B cell (primary cell): ENCODE measurements at regions not wholly inside any gene's neighbourhood (a gene's known extent, or its start where the extent isn't known, plus 50 kb on each side); places are given as distances from the start of the nearest gene placed in this dataset.

Experiments used
- ATAC-seq: fragments of 200-7000 bp; cut with Tn5 transposase; one replicate; pipeline ENCODE4 v1.10.0; 2021; ENCODE audit warnings: low read depth, mild to moderate bottlenecking, moderate number of reproducible peaks, moderate library complexity
- CTCF ChIA-PET: fragments of 350-600 bp; sonication (Branson Sonifier 250); formaldehyde crosslinking; loops from one replicate; lab custom pipeline; 2021; ENCODE audit warnings: antibody characterized with exemption, inconsistent platforms; lab: Charles Lee
- POLR2A ChIA-PET: fragments of 350-600 bp; sonication (Branson Sonifier 250); formaldehyde crosslinking; loops from one replicate; lab custom pipeline; 2021; ENCODE audit warnings: antibody characterized with exemption; lab: Charles Lee
- DNase-seq: peaks from one replicate; pipeline ENCODE4 v3.0.0; 2013
- H2AFZ ChIP-seq: 2 replicates; pipeline ENCODE4 v1.6.1; 2012; ENCODE audit warnings: mild to moderate bottlenecking, low read depth, low read length; ENCODE audit not compliant: insufficient read depth, poor library complexity, severe bottlenecking
- H3K27ac ChIP-seq, 2 donors: 1 replicate in 1 of 2; 2 replicates in 1 of 2; pipeline ENCODE4 v1.5.1; 2012 to 2013; ENCODE audit warnings: low read length in 2 of 2, mild to moderate bottlenecking in 2 of 2, moderate library complexity in 1 of 2
- H3K27me3 ChIP-seq, 4 experiments: fragments of 200-600 bp in 1 of 4; sonication (generic) in 1 of 4; replicated peaks in 1 of 4; 1 replicate in 2 of 4; 2 replicates in 2 of 4; pipeline versions ENCODE4 v1.6.1 to v1.7.0; 2013 to 2016; ENCODE audit warnings: low read length in 3 of 4, mild to moderate bottlenecking in 2 of 4, mixed read lengths in 1 of 4, moderate library complexity in 1 of 4; ENCODE audit not compliant: insufficient read depth in 4 of 4, control insufficient read depth in 3 of 4; ENCODE audit errors: control extremely low read depth in 1 of 4
- H3K36me3 ChIP-seq, 2 experiments: replicated peaks in 1 of 2; 1 replicate in 1 of 2; 2 replicates in 1 of 2; pipeline versions ENCODE4 v1.6.1 to v1.7.1; 2013; ENCODE audit warnings: low read length in 1 of 2; ENCODE audit not compliant: insufficient read depth in 2 of 2, control insufficient read depth in 1 of 2; ENCODE audit errors: control extremely low read depth in 1 of 2, extremely low read depth in 1 of 2
- H3K4me1 ChIP-seq, 2 donors: fragments of 200-600 bp in 1 of 2; sonication (generic) in 1 of 2; 1 replicate in 1 of 2; 2 replicates in 1 of 2; pipeline versions ENCODE4 v1.5.1 to v1.6.1; 2013 to 2017; ENCODE audit warnings: low read length in 2 of 2; ENCODE audit not compliant: control insufficient read depth in 2 of 2, insufficient read depth in 2 of 2
- H3K4me2 ChIP-seq: replicated peaks from 2 replicates; pipeline ENCODE3; 2012; ENCODE audit warnings: mild to moderate bottlenecking, low read depth, low read length; ENCODE audit not compliant: poor library complexity, severe bottlenecking
- H3K4me3 ChIP-seq, 5 experiments: fragments of 200-600 bp in 1 of 5; sonication (generic) in 1 of 5; 1 replicate in 3 of 5; 2 replicates in 2 of 5; pipeline versions ENCODE4 v1.5.1 to v1.7.0; 2011 to 2016; ENCODE audit warnings: low read length in 4 of 5, mild to moderate bottlenecking in 4 of 5, low read depth in 2 of 5, control low read depth in 1 of 5, moderate library complexity in 1 of 5; ENCODE audit not compliant: insufficient read depth in 1 of 5; ENCODE audit errors: control extremely low read depth in 1 of 5, extremely low read depth in 1 of 5
- H3K79me2 ChIP-seq: fragments of 200-600 bp; sonication (generic); one replicate; pipeline ENCODE4 v1.6.0; 2016; ENCODE audit warnings: low read length; ENCODE audit not compliant: control insufficient read depth, insufficient read depth
- H3K9ac ChIP-seq: fragments of 200-600 bp; sonication (generic); 2 replicates; pipeline ENCODE4 v1.6.1; 2017; ENCODE audit warnings: mild to moderate bottlenecking, low read length, moderate library complexity
- H3K9me3 ChIP-seq, 3 donors: one replicate each; pipeline versions ENCODE4 v1.6.1 to v1.7.1; 2013; ENCODE audit warnings: low read length in 2 of 3; ENCODE audit not compliant: control insufficient read depth in 2 of 3, insufficient read depth in 1 of 3; ENCODE audit errors: control extremely low read depth in 1 of 3
- H4K20me1 ChIP-seq: 2 replicates; pipeline ENCODE4 v1.6.0; 2012; ENCODE audit warnings: mild to moderate bottlenecking, low read length; ENCODE audit not compliant: insufficient read depth, control insufficient read depth, poor library complexity, severe bottlenecking
- H3K27ac Mint-ChIP-seq: one replicate; pipeline ENCODE4 v1.8.0; 2021; ENCODE audit warnings: mixed read lengths
- H3K27me3 Mint-ChIP-seq: one replicate; pipeline ENCODE4 v1.8.0; 2021; ENCODE audit warnings: mixed read lengths
- H3K4me1 Mint-ChIP-seq: one replicate; pipeline ENCODE4 v1.8.0; 2021; ENCODE audit warnings: mixed read lengths
- H3K4me3 Mint-ChIP-seq: one replicate; pipeline ENCODE4 v1.8.0; 2021; ENCODE audit warnings: mixed read lengths
- H3K9me3 Mint-ChIP-seq: one replicate; pipeline ENCODE4 v1.8.0; 2022; ENCODE audit warnings: mixed read lengths; ENCODE audit not compliant: insufficient read depth
- CTCF ChIP-seq: fragments of 200-600 bp; IDR thresholded peaks from one replicate; pipeline ENCODE4 v1.8.0; 2022; ENCODE audit warnings: antibody characterized with exemption, mild to moderate bottlenecking
- EZH2 ChIP-seq: IDR thresholded peaks from 2 replicates; pipeline ENCODE4 v1.6.1; 2012; ENCODE audit warnings: borderline replicate concordance, low read depth, mild to moderate bottlenecking, moderate library complexity, low read length; ENCODE audit not compliant: insufficient read depth, poor library complexity, severe bottlenecking
- WGBS: methylation state at CpG from one replicate; pipeline ENCODE4 v1.1.5; 2013; ENCODE audit warnings: missing lambda C conversion rate; ENCODE audit not compliant: insufficient coverage; 5-methylcytosine and 5-hydroxymethylcytosine counted together
- intact Hi-C: fragments of 100-400 bp; cut with micrococcal nuclease; formaldehyde crosslinking; loops from one replicate; pipeline ENCODE4 v1.10.0; 2022

- WGBS, result 67% methylated on average over 1 of the region's 5 CpGs
- no peak overlapping the region for H3K27ac ChIP-seq
- H4K20me1 ChIP-seq, result no peaks in the 10 kb centered on the region
- POLR2A ChIA-PET, result no interaction called here
- no peak for DNase-seq
- peaks cover 17 to 26% of the 10 kb centered on the region in 2 donors for H3K4me1 ChIP-seq
- ATAC-seq, result no peak
- no peaks in the 10 kb centered on the region for H3K27me3 Mint-ChIP-seq
- no peaks in the 10 kb centered on the region for H3K79me2 ChIP-seq
- no peak overlapping the region for H2AFZ ChIP-seq
- intact Hi-C loops, result no loop called here
- no peak overlapping the region for H3K27ac Mint-ChIP-seq
- peaks cover 4% of the 10 kb centered on the region for H3K9me3 Mint-ChIP-seq
- H3K36me3 ChIP-seq, result no peaks in the 10 kb centered on the region
- TF ChIP-seq EZH2 (no peak), CTCF (no peak)
- no peaks in the 10 kb centered on the region for H3K27me3 ChIP-seq
- peaks cover 38% of the 10 kb centered on the region for H3K4me1 Mint-ChIP-seq
- H3K4me2 ChIP-seq, result no peak overlapping the region
- H3K9ac ChIP-seq, result no peak overlapping the region
- CTCF ChIA-PET, result no interaction called here
- no peak overlapping the region for H3K4me3 ChIP-seq
- H3K4me3 Mint-ChIP-seq, result no peak overlapping the region
- peaks cover 0 to 1% (median 0%) of the 10 kb centered on the region in 3 donors for H3K9me3 ChIP-seq
Measured at GRCh38 chr11:103651341-103651998, 385.0 kb upstream of the DDI1 start.

GRCh38 chr11:103652013-103652412 is 384.4 kb upstream of the DDI1 start:
- intact Hi-C loops, result no loop called here
- Histone ChIP-seq H3K4me2 (no peak overlapping the region), H3K27ac (no peak overlapping the region), H3K9me3 (peaks cover 0 to 1% (median 0%) of the 10 kb centered on the region in 3 donors), H3K4me1 (peaks cover 17 to 26% of the 10 kb centered on the region in 2 donors), H3K79me2 (no peaks in the 10 kb centered on the region), H4K20me1 (no peaks in the 10 kb centered on the region), H3K36me3 (no peaks in the 10 kb centered on the region), H3K4me3 (no peak overlapping the region), H3K9ac (no peak overlapping the region), H2AFZ (no peak overlapping the region), H3K27me3 (no peaks in the 10 kb centered on the region)
- Mint-ChIP-seq H3K9me3 (peaks cover 4% of the 10 kb centered on the region), H3K27ac (no peak overlapping the region), H3K4me1 (peaks cover 37% of the 10 kb centered on the region), H3K4me3 (no peak overlapping the region), H3K27me3 (no peaks in the 10 kb centered on the region)
- ATAC-seq, result no peak
- no CpG with 5 or more reads among the region's 1 CpG for WGBS
- POLR2A ChIA-PET, result no interaction called here
- no peak for DNase-seq
- TF ChIP-seq EZH2, result no peak
- no peak for TF ChIP-seq CTCF
- CTCF ChIA-PET, result no interaction called here
